NOMO-1 treated with dmso at 0.1 percent for 144 hours (cell line): ENCODE measurements at regions not wholly inside any gene's neighbourhood (a gene's known extent, or its start where the extent isn't known, plus 50 kb on each side); places are given as distances from the start of the nearest gene placed in this dataset.
"Not testable (repeated sequence)": the region's sequence is repeated elsewhere in the genome, so short reads cannot be mapped to it uniquely, and the experiment has no call there.

Experiments
- DNase-seq: peaks from one replicate; lab custom pipeline; 2025; ENCODE audit not compliant: unreplicated experiment; lab: John Stamatoyannopoulos, UW

GRCh38 chr3:153221748-153222162, 59.7 kb downstream of the RAP2B start:
- peak; percentile 99 for DNase-seq

- not testable (repeated sequence) for DNase-seq
These were observed 64.9 kb downstream of the RAP2B start for GRCh38 chr3:153226877-153227276.

- DNase-seq: not testable (repeated sequence)
These were observed 68.4 kb downstream of the RAP2B start for GRCh38 chr3:153230427-153230826.

- not testable (repeated sequence) for DNase-seq
These were observed 69.2 kb downstream of the RAP2B start for GRCh38 chr3:153231245-153231644.

DNA sequence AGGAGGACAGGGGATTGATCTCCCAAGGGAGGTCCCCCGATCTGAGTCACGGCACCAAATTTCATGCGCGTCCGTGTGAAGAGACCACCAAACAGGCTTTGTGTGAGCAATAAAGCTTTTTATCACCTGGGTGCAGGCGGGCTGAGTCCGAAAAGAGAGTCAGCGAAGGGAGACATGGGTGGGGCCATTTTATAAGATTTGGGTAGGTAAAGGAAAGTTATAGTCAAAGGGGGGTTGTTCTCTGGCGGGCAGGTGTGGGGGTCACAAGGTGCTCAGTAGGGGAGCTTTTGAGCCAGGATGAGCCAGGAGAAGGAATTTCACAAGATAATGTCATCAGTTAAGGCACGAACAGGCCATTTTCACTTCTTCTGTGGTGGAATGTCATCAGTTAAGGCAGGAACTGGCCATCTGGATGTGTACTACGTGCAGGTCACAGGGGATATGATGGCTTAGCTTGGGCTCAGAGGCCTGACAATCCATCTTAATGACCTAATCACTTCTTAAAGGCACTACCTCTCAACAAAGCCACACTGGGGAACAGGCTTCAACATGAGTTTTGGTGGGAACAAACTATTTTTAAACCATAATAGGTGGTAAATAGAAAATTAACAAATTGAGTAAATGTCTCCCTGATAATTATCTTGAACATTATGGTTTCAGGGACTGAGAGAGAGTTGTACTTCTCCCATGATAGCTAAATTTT, 70.2 kb downstream of the RAP2B start:
- DNase-seq: not testable (repeated sequence)

DNA sequence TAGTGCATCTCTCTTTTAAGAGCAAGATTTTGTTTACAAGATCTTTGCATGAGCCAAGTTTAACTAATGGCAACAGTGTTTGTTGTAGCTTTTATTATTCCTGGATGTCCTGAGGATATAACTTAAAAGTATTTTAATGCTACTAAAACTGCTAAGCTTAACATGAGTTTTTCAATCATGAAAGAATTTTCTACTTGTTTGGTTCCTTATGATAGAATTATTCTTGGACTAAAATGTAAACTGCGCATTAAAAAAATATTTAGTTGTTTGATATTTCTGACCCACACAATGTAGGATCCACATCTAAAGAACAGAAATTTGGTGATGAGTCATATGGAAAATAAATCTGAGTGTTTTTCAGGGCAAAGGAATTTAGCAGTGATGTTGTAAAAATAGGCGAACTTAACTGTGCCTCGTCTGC, 70.8 kb downstream of the RAP2B start:
- DNase-seq: no peak

- DNase-seq: no peak
These were observed 72.0 kb downstream of the RAP2B start for GRCh38 chr3:153233986-153234385.

DNA sequence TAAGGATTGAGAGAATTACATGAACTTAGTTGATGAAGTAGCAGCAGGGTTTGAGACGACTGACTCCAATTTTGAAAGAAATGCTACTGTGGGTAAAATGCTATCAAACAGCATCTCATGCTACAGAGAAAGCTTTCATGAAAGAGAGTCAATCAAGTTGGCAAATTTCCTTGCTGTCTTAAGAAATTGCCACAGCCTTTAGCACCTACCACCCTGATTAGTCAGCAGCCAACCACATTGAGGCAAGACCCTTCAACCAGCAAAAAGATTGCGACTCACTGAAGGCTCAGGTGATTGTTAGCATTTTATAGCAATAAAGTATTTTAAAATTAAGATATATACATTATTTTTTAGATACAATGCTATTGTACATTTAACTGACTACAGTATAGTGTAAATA, 80.9 kb downstream of the RAP2B start:
- DNase-seq: no peak

DNA sequence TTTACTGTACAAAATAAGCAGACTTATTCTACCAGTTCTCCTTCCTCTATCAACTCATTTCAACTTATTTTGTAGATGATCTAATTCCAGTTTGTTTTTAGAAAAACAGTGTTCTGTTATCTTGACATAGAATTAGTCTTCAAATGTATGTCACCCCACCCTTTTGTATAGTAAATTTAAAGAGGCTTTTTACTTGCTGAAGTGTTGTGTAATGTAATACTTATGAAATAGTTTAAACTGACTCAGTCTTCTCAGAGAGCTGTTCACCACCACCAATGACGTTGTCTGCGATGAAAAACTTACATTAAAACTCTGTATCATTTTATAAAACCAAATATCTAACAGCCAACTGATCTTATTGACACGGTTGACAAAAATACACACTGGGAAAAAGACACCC, 82.9 kb downstream of the RAP2B start:
- peak; percentile 54 for DNase-seq

- no peak for DNase-seq
These were observed 83.6 kb downstream of the RAP2B start for GRCh38 chr3:153245661-153246060.

DNA sequence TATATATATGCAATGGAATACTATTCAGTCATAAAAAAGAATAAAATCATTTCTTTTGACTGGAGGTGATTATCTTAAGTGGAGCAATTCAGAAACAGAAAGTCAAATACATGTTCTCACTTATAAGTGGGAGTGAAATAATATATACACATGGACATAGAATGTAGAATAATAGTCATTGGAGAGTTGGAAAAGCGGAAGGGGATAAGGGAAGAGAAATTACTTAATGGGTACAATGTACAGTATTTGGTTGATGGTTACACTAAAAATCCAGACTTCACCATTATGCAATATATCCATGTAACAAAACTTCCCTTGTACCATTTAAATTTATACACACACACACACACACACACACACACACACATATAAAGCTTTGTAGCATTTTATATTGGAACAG, 84.3 kb downstream of the RAP2B start:
- no peak for DNase-seq

- no peak for DNase-seq
These were observed 84.8 kb downstream of the RAP2B start for GRCh38 chr3:153246806-153247205.

GRCh38 chr3:153247331-153248330, 85.6 kb downstream of the RAP2B start:
- DNase-seq: no peak

GRCh38 chr3:153248835-153249234, 86.8 kb downstream of the RAP2B start:
- not testable (repeated sequence) for DNase-seq

DNA sequence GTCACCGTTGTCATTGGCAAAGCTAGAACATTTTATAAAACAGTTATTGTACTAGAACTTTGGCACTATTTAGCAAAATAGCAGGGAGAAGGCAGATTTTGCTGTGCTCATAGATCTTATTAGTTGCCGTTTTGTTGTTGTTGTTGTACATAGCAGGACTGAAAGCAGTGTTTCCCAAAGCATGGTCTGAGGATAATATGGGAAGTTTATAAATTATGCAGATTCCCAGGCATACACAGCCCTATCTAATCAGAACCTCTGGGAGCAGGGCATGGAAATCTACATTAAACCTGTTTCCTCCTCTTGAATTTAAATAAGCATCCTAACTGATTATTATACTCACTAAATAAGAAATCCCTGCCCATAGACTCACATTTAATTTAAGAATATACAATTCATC, 87.9 kb downstream of the RAP2B start:
- no peak for DNase-seq

DNA sequence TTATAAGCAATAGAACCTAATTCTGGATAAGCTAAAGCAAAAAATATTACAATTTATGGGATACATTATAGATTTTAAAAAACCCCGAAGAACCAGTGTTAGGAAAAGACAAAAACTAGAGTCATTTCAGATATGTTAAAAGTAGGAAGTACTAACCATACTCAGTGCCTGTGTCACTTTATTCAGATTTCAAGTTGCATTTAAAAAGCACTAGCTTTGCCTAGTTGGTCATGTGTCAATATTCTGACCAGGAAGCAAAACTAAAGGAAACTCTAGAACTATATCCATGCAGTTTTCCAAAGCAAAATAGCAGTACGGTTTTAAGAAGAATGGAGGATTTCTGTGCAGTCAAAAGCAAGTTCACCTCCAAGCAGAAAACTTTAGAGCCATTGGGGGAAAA, 88.4 kb downstream of the RAP2B start:
- no peak for DNase-seq

- DNase-seq: no peak
These were observed 90.9 kb downstream of the RAP2B start for GRCh38 chr3:153252963-153253362.

GRCh38 chr3:153254361-153254760, 92.3 kb downstream of the RAP2B start:
- no peak for DNase-seq

DNA sequence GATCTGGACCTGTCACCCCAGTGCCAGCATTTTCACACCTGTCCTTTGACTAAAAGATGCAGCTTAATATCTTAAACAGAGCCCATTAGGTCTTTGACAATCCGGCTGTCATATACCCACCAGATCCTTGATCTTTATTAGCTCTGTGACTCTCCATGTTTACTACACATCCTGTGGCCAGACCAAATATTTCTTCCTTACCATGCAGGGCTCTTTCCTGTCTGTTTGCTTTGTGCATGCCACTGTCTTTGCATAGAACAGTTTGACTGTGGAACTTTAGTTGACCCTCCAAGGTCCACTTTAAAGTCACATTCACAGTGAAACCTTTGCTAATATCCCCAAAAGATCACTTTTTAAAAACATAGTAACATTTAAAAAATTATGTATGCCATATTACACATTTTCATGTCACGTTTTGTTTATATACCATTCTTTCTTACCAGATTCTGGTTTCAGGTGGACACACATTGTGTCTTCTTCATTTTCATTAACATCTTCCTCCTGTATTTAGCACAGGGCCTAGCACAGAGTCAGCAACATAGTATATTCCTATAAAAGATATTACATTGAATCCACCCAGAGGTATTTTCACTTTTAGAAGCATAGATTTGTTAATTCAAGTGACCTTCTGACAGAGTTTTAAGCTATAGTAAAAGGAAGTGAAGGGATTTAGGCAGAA, 95.8 kb downstream of the RAP2B start:
- DNase-seq: no peak

DNA sequence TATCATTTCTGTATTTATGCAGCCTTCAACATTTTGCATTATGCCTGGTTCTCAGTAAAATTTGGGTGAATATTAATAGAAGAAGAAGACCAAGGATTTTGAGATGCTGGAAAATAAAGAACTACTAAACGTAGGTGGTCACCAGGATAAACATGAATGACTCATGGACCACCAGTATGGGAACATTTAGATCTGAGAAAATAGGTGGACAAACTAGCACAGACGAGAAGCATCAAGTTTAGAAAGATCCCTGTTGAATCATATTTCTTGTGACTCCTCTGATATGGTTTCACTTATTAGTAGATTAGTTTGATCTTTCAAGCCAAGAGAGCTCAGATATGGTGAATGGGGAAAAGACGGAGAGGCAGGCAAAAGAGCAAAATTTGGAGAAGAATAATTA, 97.9 kb downstream of the RAP2B start:
- no peak for DNase-seq

DNA sequence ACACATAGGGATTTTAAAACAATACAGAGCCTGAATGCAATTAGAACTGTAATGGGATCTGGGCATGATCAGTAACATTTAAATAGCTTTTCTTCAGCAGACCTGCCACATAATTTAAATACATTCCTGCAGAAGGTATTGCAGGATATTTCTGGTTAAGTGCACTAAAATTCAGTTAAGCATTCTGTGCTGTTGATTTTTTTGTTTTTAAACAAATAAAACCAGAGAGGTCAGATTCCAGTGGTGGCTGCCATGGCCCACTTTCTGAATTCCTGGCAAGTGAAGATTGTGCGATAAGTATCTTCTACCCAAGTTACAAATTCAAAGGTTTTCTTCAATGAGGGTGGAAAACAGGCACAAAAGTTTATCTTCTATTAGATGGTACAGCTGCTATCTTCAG, 98.7 kb downstream of the RAP2B start:
- DNase-seq: no peak
